Ovary (tissue), 7 donors: ENCODE measurements at regions not wholly inside any gene's neighbourhood (a gene's known extent, or its start where the extent isn't known, plus 50 kb on each side); places are given as distances from the start of the nearest gene placed in this dataset.

Experiments used
- DNase-seq, 5 donors: peaks; one replicate each; pipeline ENCODE4 v3.0.0-alpha.2; 2019 to 2020
- H3K27ac ChIP-seq, 2 donors: fragments of 200-600 bp; one replicate each; pipeline versions ENCODE4 v1.5.1 to v1.8.0; 2019 to 2022
- H3K27me3 ChIP-seq: fragments of 200-600 bp; one replicate; pipeline ENCODE4 v1.8.0; 2022
- H3K36me3 ChIP-seq: fragments of 200-600 bp; sonication (generic); one replicate; pipeline ENCODE4 v1.5.1; 2019
- H3K4me1 ChIP-seq: one replicate; pipeline ENCODE4 v1.8.1; 2013; ENCODE audit warnings: mild to moderate bottlenecking, moderate library complexity; ENCODE audit not compliant: insufficient read depth
- H3K4me3 ChIP-seq: fragments of 200-600 bp; sonication (generic); one replicate; pipeline ENCODE4 v1.5.1; 2017
- H3K9me3 ChIP-seq, 2 donors: fragments of 200-600 bp in 1 of 2; sonication (generic) in 1 of 2; one replicate each; pipeline versions ENCODE4 v1.5.1 to v1.8.1; 2013 to 2019; ENCODE audit warnings: mild to moderate bottlenecking in 1 of 2, moderate library complexity in 1 of 2
- EP300 ChIP-seq: sonication (generic); formaldehyde crosslinking; IDR thresholded peaks from one replicate; pipeline ENCODE4 v1.6.1; 2017; ENCODE audit warnings: antibody characterized with exemption
- POLR2A ChIP-seq: fragments of 450-650 bp; IDR thresholded peaks from one replicate; pipeline ENCODE4 v1.6.1; 2017; ENCODE audit warnings: antibody characterized with exemption, mild to moderate bottlenecking, moderate library complexity
- WGBS, 3 donors: extraction: QIAGEN DNeasy Blood & Tissue Kit in 1 of 3; methylation state at CpG; one replicate each; pipeline versions ENCODE4 v1.1.5 to v1.1.7; 2013 to 2017; 5-methylcytosine and 5-hydroxymethylcytosine counted together
- intact Hi-C, 4 donors: fragments of 100-400 bp; cut with DNase I; formaldehyde crosslinking; loops; one replicate each; pipeline versions ENCODE4 v1.11.0 to v1.15.1; 2022 to 2023
- TF ChIP-seq, protein P1 (sequence below), 3 donors: fragments of 450-650 bp in 2 of 3; fragments of 200-600 bp in 1 of 3; IDR thresholded peaks; one replicate each; pipeline versions ENCODE4 v1.5.1 to v1.8.0; 2016 to 2022; ENCODE audit warnings: antibody characterized with exemption in 3 of 3, mild to moderate bottlenecking in 1 of 3
- donor health status: DM: no; HTN: no; CAD: no; lungs with moderate emphysema.
- donor health status: DM: no; HTN: no; CAD: no.
- donor health status: Bipolar disorder and iron deficiency.
- donor health status: DM: no; HTN: no; CAD: no.
- donor health status: DM: yes; HTN: yes; CAD: no.

DNA sequence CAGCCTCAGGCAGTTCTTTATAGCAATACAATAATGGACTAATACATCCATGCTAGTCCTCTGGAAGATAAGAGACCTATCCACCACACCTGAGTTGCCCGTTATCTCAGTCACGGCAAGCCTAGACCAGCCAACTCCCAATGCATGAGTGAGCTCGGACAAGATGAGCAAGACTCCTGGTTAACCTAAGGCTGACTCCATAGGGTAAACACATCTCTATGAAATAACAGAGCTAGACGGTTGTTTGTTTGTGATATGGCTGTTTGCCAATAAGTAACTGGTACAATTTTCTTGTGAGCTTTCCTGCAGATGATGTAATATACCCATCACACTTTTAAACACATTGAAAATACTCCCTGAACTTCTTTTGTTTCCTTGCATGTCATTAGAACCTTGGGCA is 70.6 kb upstream of the PHACTR1 start:
- no peaks in the 10 kb centered on the region for H3K4me1 ChIP-seq
- H3K4me3 ChIP-seq: no peak overlapping the region
- H3K27ac ChIP-seq: no peak overlapping the region
- no peak for DNase-seq
- TF ChIP-seq, protein P1, sequence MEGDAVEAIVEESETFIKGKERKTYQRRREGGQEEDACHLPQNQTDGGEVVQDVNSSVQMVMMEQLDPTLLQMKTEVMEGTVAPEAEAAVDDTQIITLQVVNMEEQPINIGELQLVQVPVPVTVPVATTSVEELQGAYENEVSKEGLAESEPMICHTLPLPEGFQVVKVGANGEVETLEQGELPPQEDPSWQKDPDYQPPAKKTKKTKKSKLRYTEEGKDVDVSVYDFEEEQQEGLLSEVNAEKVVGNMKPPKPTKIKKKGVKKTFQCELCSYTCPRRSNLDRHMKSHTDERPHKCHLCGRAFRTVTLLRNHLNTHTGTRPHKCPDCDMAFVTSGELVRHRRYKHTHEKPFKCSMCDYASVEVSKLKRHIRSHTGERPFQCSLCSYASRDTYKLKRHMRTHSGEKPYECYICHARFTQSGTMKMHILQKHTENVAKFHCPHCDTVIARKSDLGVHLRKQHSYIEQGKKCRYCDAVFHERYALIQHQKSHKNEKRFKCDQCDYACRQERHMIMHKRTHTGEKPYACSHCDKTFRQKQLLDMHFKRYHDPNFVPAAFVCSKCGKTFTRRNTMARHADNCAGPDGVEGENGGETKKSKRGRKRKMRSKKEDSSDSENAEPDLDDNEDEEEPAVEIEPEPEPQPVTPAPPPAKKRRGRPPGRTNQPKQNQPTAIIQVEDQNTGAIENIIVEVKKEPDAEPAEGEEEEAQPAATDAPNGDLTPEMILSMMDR (IDR thresholded peaks at IDR 0.05): no peak
- TF ChIP-seq EP300 (no peak), POLR2A (no peak)
- no peaks in the 10 kb centered on the region for H3K36me3 ChIP-seq
- 53 to 70% (median 59%) methylated on average over 4 of the region's 4 CpGs for WGBS, 3 donors
- no peaks in the 10 kb centered on the region for H3K27me3 ChIP-seq
- H3K9me3 ChIP-seq: no peaks in the 10 kb centered on the region
- intact Hi-C loops: no loop called here

DNA sequence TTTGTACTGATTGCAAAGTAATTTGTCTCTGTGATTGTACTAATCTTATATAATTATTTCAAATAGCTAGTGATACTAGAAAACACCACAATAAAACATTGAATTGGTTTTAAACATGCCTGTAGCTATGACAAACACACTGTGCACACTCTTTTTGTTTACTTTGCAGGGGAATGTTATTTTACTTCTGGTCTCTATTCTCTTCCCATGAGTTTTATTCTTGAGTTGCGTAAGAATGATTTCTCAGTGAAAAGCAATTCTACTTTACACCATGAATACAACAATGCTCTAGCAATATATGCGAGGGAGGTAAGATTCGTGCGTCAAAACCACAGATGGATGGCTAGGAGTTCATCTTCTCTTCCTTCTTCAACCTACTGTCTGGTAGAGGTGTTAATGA is 68.4 kb upstream of the PHACTR1 start:
- DNase-seq: no peak
- TF ChIP-seq EP300: no peak
- Histone ChIP-seq H3K9me3 (no peaks in the 10 kb centered on the region), H3K36me3 (no peaks in the 10 kb centered on the region), H3K4me1 (no peaks in the 10 kb centered on the region), H3K27ac (no peak overlapping the region), H3K27me3 (no peaks in the 10 kb centered on the region), H3K4me3 (no peak overlapping the region)
- WGBS, 3 donors: 88 to 93% (median 91%) methylated on average over 4 of the region's 4 CpGs
- intact Hi-C loops: no loop called here

DNA sequence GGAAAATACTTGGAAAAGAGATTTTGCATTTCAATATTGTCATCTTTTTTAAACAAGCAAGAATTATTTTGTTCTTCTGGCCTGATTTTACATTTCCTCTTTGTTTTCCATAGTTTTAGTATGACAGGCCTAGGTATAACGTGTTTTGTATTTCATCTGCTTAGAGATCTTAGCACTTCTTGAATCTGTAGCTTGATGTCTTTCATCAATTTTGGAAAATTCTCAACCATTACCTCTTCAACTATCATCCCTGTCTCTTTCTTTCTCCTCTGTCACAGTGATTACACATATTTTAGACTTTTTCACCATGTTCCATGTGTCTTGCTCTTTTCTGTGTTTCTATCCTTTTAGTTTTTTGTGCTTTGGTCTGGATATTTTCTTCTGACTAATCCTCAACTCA is 67.2 kb upstream of the PHACTR1 start:
- Histone ChIP-seq H3K4me3 (no peak overlapping the region), H3K9me3 (no peaks in the 10 kb centered on the region), H3K4me1 (no peaks in the 10 kb centered on the region), H3K36me3 (no peaks in the 10 kb centered on the region), H3K27ac (no peak overlapping the region), H3K27me3 (no peaks in the 10 kb centered on the region)
- intact Hi-C loops: no loop called here
- DNase-seq: no peak
- WGBS, 3 donors: 87 to 93% (median 92%) methylated on average over 1 of the region's 1 CpG
- TF ChIP-seq POLR2A (no peak), EP300 (no peak)
- TF ChIP-seq, protein P1 (IDR thresholded peaks at IDR 0.05): no peak

DNA sequence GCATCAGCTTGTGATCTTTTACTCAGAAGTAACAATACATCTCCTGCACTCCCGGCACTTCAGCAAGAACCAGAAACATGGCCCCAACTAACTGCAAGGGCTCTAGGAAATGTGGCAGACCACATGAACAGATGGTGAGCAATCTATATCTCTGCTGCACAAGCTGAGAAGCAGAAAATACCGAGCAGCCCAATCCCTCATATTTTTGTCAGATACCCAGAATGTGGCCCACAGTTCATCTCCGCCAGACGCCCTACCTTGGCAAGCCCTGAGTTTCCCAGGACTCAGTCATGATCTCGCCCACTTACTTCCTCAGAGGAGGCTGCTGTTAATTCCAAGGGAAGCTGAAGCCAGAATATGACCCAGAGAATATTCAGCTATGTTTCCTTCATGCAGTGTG is 63.1 kb upstream of the PHACTR1 start:
- no peak overlapping the region for H3K4me3 ChIP-seq
- H3K27me3 ChIP-seq: no peaks in the 10 kb centered on the region
- H3K36me3 ChIP-seq: no peaks in the 10 kb centered on the region
- no peaks in the 10 kb centered on the region for H3K4me1 ChIP-seq
- no peak overlapping the region for H3K27ac ChIP-seq
- TF ChIP-seq, protein P1 (IDR thresholded peaks at IDR 0.05): no peak
- TF ChIP-seq POLR2A: no peak
- TF ChIP-seq EP300: no peak
- DNase-seq: no peak
- no peaks in the 10 kb centered on the region for H3K9me3 ChIP-seq
- WGBS, 3 donors: 53 to 60% (median 59%) methylated on average over 5 of the region's 5 CpGs
- intact Hi-C loops: no loop called here

DNA sequence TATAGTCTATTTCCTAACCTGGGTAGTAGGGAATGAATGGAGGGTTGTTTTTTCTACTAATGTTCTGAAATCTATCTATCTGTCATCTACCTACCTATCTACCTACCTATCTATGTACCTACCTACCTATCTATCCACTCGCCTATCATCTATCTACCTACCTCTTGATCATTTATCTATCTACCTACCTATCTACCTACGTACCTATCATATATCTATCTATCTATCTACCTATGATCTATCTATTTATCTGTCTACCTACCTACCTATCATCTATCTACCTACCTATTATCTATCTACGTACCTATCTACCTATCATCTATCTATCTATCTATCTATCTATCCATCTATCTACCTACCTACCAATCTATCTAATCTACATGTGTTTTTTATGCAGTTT is 62.5 kb upstream of the PHACTR1 start:
- H3K9me3 ChIP-seq: no peaks in the 10 kb centered on the region
- no peak overlapping the region for H3K4me3 ChIP-seq
- 61 to 95% (median 72%) methylated on average over 3 of the region's 3 CpGs for WGBS, 3 donors
- DNase-seq: no peak
- H3K4me1 ChIP-seq: no peaks in the 10 kb centered on the region
- TF ChIP-seq POLR2A (no peak), EP300 (no peak)
- TF ChIP-seq, protein P1 (IDR thresholded peaks at IDR 0.05): no peak
- intact Hi-C loops: no loop called here
- H3K36me3 ChIP-seq: no peaks in the 10 kb centered on the region
- H3K27ac ChIP-seq: no peak overlapping the region
- no peaks in the 10 kb centered on the region for H3K27me3 ChIP-seq
